ENCODE measurements at regions not wholly inside any gene's neighbourhood (a gene's known extent, or its start where the extent isn't known, plus 50 kb on each side); places are given as distances from the start of the nearest gene placed in this dataset.

DNA sequence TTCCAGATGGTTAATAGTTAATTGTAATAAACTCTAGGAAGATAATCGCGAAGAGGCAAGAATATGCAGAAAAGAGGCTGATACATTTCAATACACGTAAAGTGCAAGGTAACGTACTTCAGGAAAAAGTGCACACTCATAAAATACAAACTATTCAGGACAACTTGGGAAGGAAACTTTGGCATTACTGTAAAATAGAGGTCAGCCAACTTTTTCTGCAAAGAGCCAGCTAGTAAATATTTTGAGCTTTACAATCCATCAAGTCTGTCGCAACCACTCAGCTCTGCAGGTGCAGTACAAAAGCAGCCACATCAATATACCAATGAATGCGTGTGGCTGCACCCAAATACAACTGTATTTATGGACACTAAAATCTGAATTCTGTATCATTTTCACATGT is 51.6 kb upstream of the THUMPD3 start:
- Histone ChIP-seq H3K4me1 (peaks cover 0 to 6% of the 10 kb centered on the region in 2 donors), H3K27ac (no peak overlapping the region), H3K36me3 (no peaks in the 10 kb centered on the region), H3K9me3 (no peaks in the 10 kb centered on the region), H3K27me3 (no peaks in the 10 kb centered on the region), H3K4me3 (no peak overlapping the region)
- TF ChIP-seq, protein P1, sequence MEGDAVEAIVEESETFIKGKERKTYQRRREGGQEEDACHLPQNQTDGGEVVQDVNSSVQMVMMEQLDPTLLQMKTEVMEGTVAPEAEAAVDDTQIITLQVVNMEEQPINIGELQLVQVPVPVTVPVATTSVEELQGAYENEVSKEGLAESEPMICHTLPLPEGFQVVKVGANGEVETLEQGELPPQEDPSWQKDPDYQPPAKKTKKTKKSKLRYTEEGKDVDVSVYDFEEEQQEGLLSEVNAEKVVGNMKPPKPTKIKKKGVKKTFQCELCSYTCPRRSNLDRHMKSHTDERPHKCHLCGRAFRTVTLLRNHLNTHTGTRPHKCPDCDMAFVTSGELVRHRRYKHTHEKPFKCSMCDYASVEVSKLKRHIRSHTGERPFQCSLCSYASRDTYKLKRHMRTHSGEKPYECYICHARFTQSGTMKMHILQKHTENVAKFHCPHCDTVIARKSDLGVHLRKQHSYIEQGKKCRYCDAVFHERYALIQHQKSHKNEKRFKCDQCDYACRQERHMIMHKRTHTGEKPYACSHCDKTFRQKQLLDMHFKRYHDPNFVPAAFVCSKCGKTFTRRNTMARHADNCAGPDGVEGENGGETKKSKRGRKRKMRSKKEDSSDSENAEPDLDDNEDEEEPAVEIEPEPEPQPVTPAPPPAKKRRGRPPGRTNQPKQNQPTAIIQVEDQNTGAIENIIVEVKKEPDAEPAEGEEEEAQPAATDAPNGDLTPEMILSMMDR (IDR thresholded peaks at IDR 0.05), result no peak
- no peak for DNase-seq (ENCODE audit: low spot score)

Data from right atrium auricular region (tissue), 2 donors.